NCI-H187 (cell line): ENCODE measurements at regions not wholly inside any gene's neighbourhood (a gene's known extent, or its start where the extent isn't known, plus 50 kb on each side); places are given as distances from the start of the nearest gene placed in this dataset.
"Not testable (repeated sequence)": the region's sequence is repeated elsewhere in the genome, so short reads cannot be mapped to it uniquely, and the experiment has no call there.

Experiments
- DNase-seq, 2 experiments: peaks; one replicate each; lab custom pipeline; 2025; lab: John Stamatoyannopoulos, UW

- no peak for DNase-seq
These were observed 93.0 kb upstream of the EGFL6 start for GRCh38 chrX:13476384-13476783.

GRCh38 chrX:13474164-13474516, 95.3 kb upstream of the EGFL6 start:
- DNase-seq = no peak

- no peak for DNase-seq
These were observed 95.8 kb upstream of the EGFL6 start for GRCh38 chrX:13473442-13474163.

DNA sequence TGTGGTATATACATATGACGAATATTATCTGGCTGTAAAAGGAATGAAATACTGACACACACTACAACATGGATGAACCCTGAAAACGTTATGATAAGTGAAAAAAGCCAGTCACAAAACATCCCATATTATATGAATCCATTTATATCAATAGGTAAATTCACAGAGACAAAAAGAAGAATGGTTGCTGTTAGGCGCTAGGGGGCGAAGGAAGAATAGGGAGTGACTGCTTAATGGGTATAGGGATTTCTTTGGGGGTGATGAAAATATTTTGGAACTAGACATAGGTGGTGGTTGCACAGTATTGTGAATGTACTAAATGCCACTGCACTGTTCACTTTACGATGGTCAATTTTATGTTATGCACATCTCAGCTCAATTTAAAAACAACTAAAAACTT, 96.4 kb upstream of the EGFL6 start:
- no peak for DNase-seq

DNA sequence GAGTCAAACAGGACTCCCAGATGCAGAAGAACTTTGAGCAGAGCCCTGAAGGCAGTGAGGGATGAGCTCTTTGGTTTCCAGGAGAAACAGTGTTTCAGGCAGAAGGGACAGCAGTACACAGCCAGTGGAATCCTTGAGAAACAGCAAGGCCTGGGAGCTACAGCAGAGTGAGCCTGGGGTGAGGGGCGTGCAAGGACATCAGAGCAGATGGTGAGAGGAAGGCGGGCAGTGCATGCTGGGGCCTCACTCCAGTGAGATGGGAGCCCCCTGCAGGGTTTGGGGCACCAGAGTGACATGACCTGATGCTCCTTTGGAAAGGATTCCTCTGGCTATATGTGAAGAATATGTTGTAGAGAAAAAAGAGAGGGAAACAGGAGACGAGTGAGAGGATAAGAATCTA, 98.1 kb upstream of the EGFL6 start:
- no peak for DNase-seq

- DNase-seq = no peak
These were observed 98.8 kb upstream of the EGFL6 start for GRCh38 chrX:13470685-13470977.

DNA sequence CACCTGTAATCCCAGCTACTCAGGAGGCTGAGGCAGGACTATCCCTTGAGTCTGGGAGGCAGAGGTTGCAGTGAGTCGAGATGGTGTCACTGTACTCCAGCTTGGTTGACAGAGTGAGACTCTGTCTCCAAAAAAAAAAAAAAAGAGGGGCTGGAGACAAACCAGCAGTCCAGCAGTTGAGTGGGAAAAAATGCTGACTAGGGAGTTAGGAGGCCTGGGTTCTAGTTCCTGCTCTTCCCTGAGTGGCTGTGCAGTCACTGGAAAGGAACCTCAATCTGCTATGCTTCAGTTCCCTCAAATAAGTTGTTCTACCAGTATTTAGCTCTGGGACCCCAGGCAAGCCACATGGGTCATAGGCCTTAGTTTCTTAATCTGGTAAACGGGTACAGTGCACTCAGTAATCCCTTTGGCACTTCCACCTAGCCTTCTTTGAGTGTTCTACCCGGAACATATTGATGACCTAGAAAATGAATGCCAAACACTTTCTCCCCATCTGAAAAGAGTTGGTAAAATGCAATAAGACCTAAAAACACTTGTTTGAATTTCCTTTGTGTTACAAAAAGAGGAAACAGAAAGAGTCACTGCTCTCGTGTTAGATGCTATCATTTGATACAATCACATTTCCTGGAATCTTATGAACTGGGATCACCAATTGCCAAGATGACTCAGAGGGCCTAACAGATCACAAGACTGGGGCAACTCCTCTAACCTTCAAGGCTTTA, 99.3 kb upstream of the EGFL6 start:
- no peak for DNase-seq

DNA sequence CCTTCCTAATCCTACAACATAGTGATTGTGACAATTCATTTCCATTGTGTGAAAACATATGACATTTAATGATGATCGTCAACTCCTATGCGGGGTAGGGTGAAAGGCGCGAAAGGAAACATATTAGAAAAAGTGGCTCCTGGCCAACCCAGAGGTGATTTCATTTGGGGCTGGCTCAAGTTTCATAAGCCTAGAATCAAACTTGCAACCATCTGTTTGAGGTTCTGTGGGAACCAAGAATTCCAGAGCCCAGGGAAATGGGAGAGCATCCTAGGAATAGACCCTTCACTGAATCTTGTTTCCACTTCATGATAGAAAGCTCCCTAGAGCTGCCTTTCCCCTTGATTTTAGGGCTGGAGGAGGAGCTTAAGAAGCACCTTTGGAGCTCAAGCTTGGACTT, 101.3 kb upstream of the EGFL6 start:
- DNase-seq = no peak

GRCh38 chrX:13467243-13467642, 102.2 kb upstream of the EGFL6 start:
- DNase-seq = no peak

DNA sequence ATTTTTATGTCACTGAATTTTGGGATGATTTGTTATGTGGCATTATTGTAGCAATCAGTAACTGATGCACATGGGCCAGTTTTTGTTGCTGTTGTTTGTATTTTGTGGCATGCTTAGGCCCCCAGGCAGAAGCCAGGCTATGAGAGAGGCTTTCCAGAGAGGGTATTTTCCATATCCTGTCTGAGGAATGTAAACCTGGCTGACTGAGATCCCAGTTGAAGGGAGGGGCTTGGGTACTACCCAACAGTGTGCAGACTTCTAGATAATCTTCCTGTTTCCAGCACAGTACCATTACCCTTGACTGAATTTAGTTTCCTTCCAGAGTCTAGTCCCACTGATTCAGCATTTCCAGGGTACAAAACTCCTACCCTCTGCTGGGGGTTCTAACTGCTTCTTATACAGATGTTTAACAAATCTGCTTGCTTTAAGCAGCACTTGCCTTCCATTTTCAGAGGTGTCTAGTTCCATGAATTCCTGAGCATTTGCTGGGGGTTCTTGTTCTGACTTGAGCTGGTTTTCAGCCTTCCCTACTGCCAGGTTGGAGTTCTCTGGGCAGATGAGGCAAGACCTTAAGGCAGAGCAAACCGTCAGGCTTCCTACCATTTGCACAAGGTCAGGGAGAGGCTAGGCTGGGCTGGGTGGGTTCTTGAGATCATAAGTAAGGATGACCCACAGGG, 104.7 kb upstream of the EGFL6 start:
- DNase-seq = no peak

- DNase-seq = no peak
These were observed 105.8 kb upstream of the EGFL6 start for GRCh38 chrX:13463608-13464007.

DNA sequence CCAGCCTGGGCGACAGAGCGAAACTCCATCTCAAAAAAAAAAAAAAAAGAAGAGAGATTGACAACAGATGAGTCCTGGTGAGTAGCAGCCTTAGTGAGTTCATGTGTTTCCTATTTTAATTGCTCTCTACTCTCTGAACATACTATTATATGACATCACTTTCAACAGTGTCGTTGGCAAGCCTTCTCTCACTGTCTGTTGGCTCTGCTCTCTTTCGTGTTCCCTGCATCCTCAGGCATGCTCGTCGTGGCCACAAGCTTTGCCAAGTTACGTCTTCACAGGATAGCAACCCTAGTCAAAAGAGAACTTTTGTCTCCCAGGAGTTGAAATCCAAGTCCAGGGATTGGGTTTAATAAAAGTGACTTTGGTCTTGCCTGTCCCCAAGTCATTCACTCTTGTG, 117.1 kb upstream of the EGFL6 start:
- no peak for DNase-seq

DNA sequence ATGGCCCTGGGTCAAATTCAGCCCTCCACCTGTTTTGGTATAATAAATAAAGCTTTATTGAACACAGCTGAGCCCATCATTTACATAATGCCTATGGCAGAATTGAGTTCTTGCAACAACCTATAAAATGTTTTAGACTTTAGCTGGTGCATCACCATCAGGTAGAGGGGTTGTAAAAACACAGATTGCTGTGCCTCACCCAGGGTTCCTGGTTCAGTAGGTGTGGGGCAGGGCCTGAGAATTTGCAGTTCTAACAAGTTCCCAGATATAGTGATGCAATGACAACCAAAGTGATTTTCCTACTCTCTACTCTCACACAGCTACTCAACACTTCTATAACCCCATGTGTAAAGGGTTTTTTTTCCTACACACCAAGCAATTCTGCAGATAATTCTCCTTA, 120.0 kb upstream of the EGFL6 start:
- no peak for DNase-seq

DNA sequence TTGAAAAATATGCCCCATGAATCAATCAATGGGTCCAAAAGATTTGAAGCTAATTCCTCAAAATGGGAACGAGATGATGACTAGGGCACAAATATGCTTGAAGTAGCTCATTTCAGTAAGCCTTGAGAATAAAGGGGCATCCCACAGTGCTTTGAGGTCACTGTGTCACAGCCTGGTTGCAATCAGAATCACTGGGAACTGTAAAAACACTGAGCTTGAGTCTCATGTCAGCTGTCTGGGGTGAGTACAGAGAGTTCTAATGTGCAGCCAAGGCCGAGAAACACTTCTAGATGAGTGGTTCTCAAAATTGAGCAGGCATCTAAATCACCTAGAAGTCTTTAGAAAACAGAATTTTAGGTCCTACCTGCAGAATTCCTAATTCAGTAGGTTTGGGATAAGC, 120.5 kb upstream of the EGFL6 start:
- no peak for DNase-seq

DNA sequence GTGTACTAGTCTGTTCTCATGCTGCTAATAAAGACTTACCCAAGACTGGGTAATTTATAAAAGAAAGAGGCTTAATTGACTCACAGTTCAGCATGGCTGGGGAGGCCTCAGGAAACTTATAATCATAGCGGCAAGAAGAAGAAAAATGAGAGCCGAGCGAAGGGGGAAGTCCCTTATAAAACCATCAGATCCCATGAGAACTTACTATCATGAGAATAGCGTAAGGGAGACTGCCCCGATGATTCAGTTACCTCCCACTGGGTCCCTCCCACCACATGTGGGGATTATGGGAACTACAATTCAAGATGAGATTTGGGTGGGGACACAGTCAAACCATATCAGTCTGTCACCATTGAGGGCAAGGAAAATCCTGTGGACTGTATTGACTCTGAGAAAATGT, 121.8 kb upstream of the ATXN3L start:
- DNase-seq = not testable (repeated sequence)

DNA sequence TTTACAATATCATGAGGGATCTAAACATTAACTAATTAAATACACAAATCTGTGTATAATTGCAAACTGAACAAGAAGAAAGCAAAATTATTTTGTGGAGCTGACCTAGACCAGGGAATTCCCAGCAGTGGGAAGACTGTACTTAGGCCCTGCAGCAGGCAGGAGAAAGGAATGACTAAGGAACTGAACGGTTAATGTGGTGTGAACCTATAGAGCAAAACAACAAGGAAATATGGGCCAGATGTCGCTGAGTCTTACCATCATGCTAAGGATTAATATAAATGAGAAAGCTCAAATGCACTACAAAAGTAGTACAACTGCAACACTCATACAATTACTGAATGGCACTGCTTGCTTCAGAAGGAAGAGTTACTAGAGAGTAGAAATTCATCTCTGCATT, 120.3 kb upstream of the ATXN3L start:
- DNase-seq = no peak

DNA sequence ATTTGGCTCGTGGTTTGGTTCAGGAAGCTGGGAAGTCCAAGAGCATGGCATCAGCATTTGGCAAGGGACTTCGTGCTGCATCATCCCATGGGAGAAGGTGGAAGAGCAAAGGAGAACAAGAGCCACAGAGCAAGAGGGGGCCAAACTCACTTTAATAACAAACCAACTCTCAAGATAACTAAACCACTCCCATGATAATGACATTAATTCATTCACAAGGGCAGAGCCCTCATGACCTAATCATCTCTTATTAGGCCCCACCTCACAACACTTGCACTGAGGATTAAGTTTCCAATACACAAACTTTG, 113.4 kb upstream of the ATXN3L start:
- DNase-seq = no peak

DNA sequence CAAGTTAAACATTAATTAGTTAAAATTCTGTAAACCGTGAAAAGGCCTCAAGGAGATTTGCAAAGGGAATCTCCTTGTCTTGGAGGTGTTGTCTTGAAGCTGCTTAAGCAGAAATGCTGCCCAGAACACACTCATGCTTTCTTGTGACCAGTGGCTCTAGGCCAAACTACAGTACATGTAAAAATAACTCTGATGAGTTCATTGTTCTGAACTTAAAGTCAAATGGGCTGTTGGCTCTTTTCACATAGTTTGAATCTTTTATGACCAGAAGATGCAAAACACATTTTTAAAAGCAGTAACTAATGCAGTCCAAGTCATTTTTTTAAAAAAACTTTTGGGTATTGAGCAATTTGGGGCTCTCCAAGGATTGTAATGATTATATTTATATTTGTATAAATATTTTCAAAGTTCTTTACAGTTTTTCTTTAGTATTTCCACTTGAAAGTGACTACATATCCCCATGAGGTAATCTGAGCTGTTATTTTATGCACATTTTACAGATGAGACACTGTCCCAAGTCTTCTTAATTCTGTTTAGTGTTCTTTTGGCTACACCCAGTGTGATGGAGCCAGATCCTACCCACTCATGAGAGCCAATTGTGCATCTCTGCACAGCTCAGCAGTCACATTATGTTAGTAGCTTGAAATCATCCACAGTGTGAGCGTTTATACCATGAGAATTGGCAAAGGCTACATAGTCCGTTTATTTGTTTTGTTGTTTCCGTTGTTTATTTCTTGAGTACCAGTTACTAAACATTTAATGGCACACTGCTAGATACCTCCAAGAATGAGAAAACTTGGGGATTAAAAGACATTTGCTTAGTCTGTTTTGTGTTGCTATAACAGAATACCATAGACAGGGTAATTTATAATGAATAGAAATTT, 112.8 kb upstream of the ATXN3L start:
- no peak for DNase-seq

DNA sequence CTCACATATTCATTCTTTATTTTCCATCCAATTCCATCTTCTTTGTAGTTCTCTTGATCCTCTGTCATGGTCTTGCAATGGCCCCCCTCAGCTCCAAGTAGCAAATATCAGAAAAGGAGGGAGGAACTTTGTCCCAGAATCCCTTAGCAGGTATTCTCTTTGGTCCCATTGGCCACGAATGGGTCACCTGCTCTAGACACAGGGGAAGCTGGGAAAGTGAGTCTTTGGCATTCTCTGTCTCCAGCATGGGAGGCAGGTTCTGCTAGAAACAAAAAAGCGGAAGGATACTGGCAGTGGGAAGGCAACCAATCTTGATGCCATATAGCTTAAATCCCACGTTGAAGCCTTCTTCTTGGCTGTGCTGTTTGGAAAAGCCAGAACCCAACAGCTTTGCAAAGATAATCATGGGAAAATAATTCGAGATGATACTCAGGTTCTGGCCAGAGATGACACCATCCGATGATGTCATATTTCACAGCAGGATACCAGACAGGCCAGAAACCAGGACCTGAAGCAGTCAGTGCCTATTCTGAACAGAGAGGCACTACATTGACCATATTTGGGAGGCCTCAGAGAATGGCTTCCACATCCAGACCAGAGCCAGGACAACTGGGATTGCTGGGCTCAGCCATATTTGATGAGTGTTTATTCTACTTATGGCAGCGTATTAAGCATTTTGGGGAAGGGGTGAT, 110.4 kb upstream of the ATXN3L start:
- DNase-seq = no peak

- DNase-seq = no peak
These were observed 108.4 kb upstream of the ATXN3L start for GRCh38 chrX:13428053-13428786.

DNA sequence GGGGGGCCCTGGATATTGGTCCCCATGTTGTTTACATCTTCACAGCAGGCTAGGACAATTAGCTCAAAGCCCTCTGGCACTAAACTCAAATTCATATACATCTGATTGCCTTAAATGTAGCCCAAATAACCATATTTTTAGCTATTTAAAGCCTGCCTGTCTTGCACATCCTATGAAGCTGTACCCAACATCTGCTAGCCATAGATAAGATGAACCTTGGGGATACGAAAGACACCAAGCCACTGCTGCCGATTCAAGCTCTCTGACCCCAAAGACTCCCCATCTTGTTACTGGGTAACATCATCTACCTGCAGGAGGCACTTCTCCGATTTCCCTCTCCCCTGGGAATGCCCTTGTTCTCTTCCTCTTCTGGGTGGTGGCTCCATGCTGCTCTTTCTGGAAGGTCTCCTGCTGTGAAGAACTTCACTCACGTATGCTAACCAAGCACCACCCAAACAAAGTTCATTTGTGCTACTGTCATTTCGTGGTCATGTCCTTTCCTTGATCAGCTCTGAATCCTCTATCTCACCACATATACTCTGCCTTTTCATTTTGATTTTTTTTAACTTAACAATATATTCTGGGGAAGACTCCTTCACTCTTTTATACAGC, 107.7 kb upstream of the ATXN3L start:
- DNase-seq = no peak
